GM12878 (cell line): ENCODE measurements at regions not wholly inside any gene's neighbourhood (a gene's known extent, or its start where the extent isn't known, plus 50 kb on each side); places are given as distances from the start of the nearest gene placed in this dataset.

Source experiments
- ATAC-seq: fragments of 200-7000 bp; cut with Tn5 transposase; 3 replicates; pipeline ENCODE4 v1.9.1; 2020; ENCODE audit warnings: mild to moderate bottlenecking, moderate library complexity
- BruUV-seq: library from RNA; stranded (reverse); fragments of 400-500 nt; replicated peaks from 2 replicates; lab custom pipeline; 2021; lab: Mats Ljungman, UMichigan
- CTCF ChIA-PET: fragments of 300-600 bp; sonication (Branson Sonifier 250); formaldehyde crosslinking; extraction: SDS; loops from one replicate; lab custom pipeline; 2021; ENCODE audit warnings: inconsistent platforms; lab: Yijun Ruan, JAX
- POLR2A ChIA-PET: fragments of 350-600 bp; formaldehyde crosslinking; extraction: SDS; loops from one replicate; lab custom pipeline; 2021; ENCODE audit warnings: inconsistent platforms; lab: Charles Lee
- RAD21 ChIA-PET: fragments of 300-600 bp; sonication (Branson Sonifier 250); formaldehyde crosslinking; loops from one replicate; lab custom pipeline; 2023; ENCODE audit warnings: antibody characterized with exemption; ENCODE audit not compliant: unreplicated experiment; lab: Charles Lee
- SMC1A ChIA-PET: fragments of 300-600 bp; sonication (Branson Sonifier 250); formaldehyde crosslinking; loops from one replicate; lab custom pipeline; 2023; ENCODE audit not compliant: unreplicated experiment, uncharacterized antibody; lab: Charles Lee
- DNase-seq: peaks from one replicate; pipeline ENCODE4 v3.0.0-alpha.2; 2011; ENCODE audit warnings: low read depth, low spot score
- FAIRE-seq: peaks from 3 replicates; lab custom pipeline; 2011; peaks lifted over from hg19 to GRCh38; lab: Jason Lieb, UNC
- H2AFZ ChIP-seq: 2 replicates; pipeline ENCODE4 v1.6.0; 2011; ENCODE audit warnings: low read depth, low read length, control low read depth; ENCODE audit not compliant: control insufficient read depth
- H3K27ac ChIP-seq: 2 replicates; pipeline ENCODE4 v1.5.1; 2011; ENCODE audit warnings: control low read depth; ENCODE audit not compliant: control insufficient read depth, insufficient read depth
- H3K27me3 ChIP-seq, 2 experiments: replicated peaks in 1 of 2; 2 replicates each; pipeline versions ENCODE4 v1.6.0 to v1.6.1; 2011; ENCODE audit warnings: low read length in 1 of 2; ENCODE audit not compliant: control insufficient read depth in 2 of 2, insufficient read depth in 2 of 2
- H3K36me3 ChIP-seq, 2 experiments: 2 replicates each; pipeline ENCODE4 v1.5.1; 2011; ENCODE audit warnings: low read length in 1 of 2; ENCODE audit not compliant: control insufficient read depth in 2 of 2, insufficient read depth in 2 of 2
- H3K4me1 ChIP-seq: 2 replicates; pipeline ENCODE4 v1.6.1; 2011; ENCODE audit warnings: mild to moderate bottlenecking, low read length, moderate library complexity, mixed read lengths; ENCODE audit not compliant: control insufficient read depth, insufficient read depth
- H3K4me2 ChIP-seq: 2 replicates; pipeline ENCODE4 v1.6.0; 2011; ENCODE audit warnings: control low read depth; ENCODE audit not compliant: control insufficient read depth, insufficient read depth
- H3K4me3 ChIP-seq: fragments of 200-600 bp; sonication (generic); 2 replicates; pipeline ENCODE4 v1.5.1; 2016
- H3K79me2 ChIP-seq: 2 replicates; pipeline ENCODE4 v1.6.0; 2011; ENCODE audit warnings: low read length; ENCODE audit not compliant: control insufficient read depth, insufficient read depth
- H3K9ac ChIP-seq: 2 replicates; pipeline ENCODE4 v1.8.0; 2011; ENCODE audit warnings: low read length, control low read depth, mixed read lengths; ENCODE audit not compliant: control insufficient read depth, insufficient read depth
- H3K9me3 ChIP-seq: replicated peaks from 3 replicates; pipeline ENCODE4 v1.5.1; 2011; ENCODE audit warnings: mild to moderate bottlenecking, low read length; ENCODE audit not compliant: control insufficient read depth, insufficient read depth
- H4K20me1 ChIP-seq: 2 replicates; pipeline ENCODE4 v1.6.0; 2011; ENCODE audit not compliant: control insufficient read depth, insufficient read depth
- CHD1 ChIP-seq: IDR thresholded peaks from 2 replicates; pipeline ENCODE4 v1.6.1; 2012; ENCODE audit warnings: low read depth, low read length, improper control_type of control experiment
- FOXK2 ChIP-seq: fragments of 450-650 bp; IDR thresholded peaks from 2 replicates; pipeline ENCODE4 v1.6.1; 2017; ENCODE audit warnings: mild to moderate bottlenecking, moderate library complexity
- FOXM1 ChIP-seq: IDR thresholded peaks from 2 replicates; pipeline ENCODE4 v1.6.1; 2012; ENCODE audit warnings: low read depth, mild to moderate bottlenecking, inconsistent platforms, low read length, moderate library complexity
- MEF2B ChIP-seq: fragments of 450-650 bp; IDR thresholded peaks from 2 replicates; pipeline ENCODE4 v1.6.1; 2018; ENCODE audit warnings: mild to moderate bottlenecking, moderate library complexity; ENCODE audit not compliant: partially characterized antibody, poor library complexity, severe bottlenecking
- NFYA ChIP-seq: IDR thresholded peaks from 2 replicates; pipeline ENCODE4 v1.6.1; 2011; ENCODE audit warnings: low read depth, mild to moderate bottlenecking, low read length, improper control_type of control experiment, borderline replicate concordance
- POLR2A ChIP-seq: IDR thresholded peaks from 2 replicates; pipeline ENCODE4 v1.6.1; 2011; ENCODE audit warnings: low read depth, mild to moderate bottlenecking, low read length
- POLR2AphosphoS2 ChIP-seq: IDR thresholded peaks from 2 replicates; pipeline ENCODE4 v1.6.1; 2011; ENCODE audit warnings: low read depth, mild to moderate bottlenecking, low read length, improper control_type of control experiment, moderate library complexity
- RAD51 ChIP-seq: fragments of 450-650 bp; IDR thresholded peaks from 2 replicates; pipeline ENCODE4 v1.6.1; 2016; ENCODE audit warnings: moderate library complexity, mild to moderate bottlenecking, inconsistent platforms
- RFX5 ChIP-seq: IDR thresholded peaks from 2 replicates; pipeline ENCODE4 v1.6.1; 2011; ENCODE audit warnings: low read depth, low read length, improper control_type of control experiment
- SUZ12 ChIP-seq: fragments of 200-600 bp; sonication (generic); IDR thresholded peaks from one replicate; pipeline ENCODE4 v1.6.1; 2018; ENCODE audit warnings: antibody characterized with exemption, mild to moderate bottlenecking; ENCODE audit not compliant: unreplicated experiment
- TCF7 ChIP-seq: IDR thresholded peaks from 2 replicates; pipeline ENCODE4 v1.6.1; 2014; ENCODE audit warnings: antibody characterized with exemption, borderline replicate concordance
- ZBED1 ChIP-seq: IDR thresholded peaks from 2 replicates; pipeline ENCODE4 v1.6.1; 2016; ENCODE audit warnings: borderline replicate concordance
- ZNF384 ChIP-seq: IDR thresholded peaks from 2 replicates; pipeline ENCODE4 v1.6.1; 2012; ENCODE audit warnings: low read depth, mild to moderate bottlenecking, low read length, improper control_type of control experiment, borderline replicate concordance
- ZZZ3 ChIP-seq: IDR thresholded peaks from 2 replicates; pipeline ENCODE4 v1.6.1; 2011; ENCODE audit warnings: low read depth; ENCODE audit not compliant: control insufficient read depth, insufficient read length
- WGBS: methylation state at CpG from one replicate; pipeline ENCODE4 v1.1.6; 2016; ENCODE audit warnings: low lambda C conversion rate; ENCODE audit not compliant: insufficient replicate concordance, insufficient coverage; ENCODE audit errors: missing lambda C conversion rate; 5-methylcytosine and 5-hydroxymethylcytosine counted together
- in situ Hi-C: fragments of 300-500 bp; cut with MboI; formaldehyde crosslinking; loops from 9 replicates; pipeline ENCODE4 v1.14.3; 2018; ENCODE audit warnings: mixed read lengths
- intact Hi-C: fragments of 100-400 bp; cut with micrococcal nuclease; formaldehyde crosslinking; loops from one replicate; pipeline ENCODE4 v1.14.2; 2022; ENCODE audit not compliant: unreplicated experiment

- no peak for DNase-seq
- SMC1A ChIA-PET, result no interaction called here
- CTCF ChIA-PET, result interaction anchor here (0.7 kb wide), 1 partner anchor 53 kb away, joined by 3 read pairs; no protein-coding TSS in a partner anchor
- POLR2A ChIA-PET, result no interaction called here
- Histone ChIP-seq H3K9ac (no peak overlapping the region), H3K79me2 (no peaks in the 10 kb centered on the region), H3K9me3 (no peaks in the 10 kb centered on the region; the same call in 2 of the 3 replicates), H3K27me3 (no peaks in the 10 kb centered on the region; a peak in 1 of 4 replicates), H3K27ac (no peak overlapping the region), H2AFZ (no peak overlapping the region), H4K20me1 (no peaks in the 10 kb centered on the region), H3K4me3 (no peak overlapping the region), H3K36me3 (no peaks in the 10 kb centered on the region), H3K4me1 (no peaks in the 10 kb centered on the region)
- RAD21 ChIA-PET, result no interaction called here
- no TSS peak for BruUV-seq
- FAIRE-seq, result no peak
- intact Hi-C loops (no loop called here), in situ Hi-C loops (no loop called here)
- WGBS, result 48% methylated on average over 2 of the region's 2 CpGs
- no peak for ATAC-seq
- TF ChIP-seq ZBED1, result no peak
- TF ChIP-seq FOXK2, result no peak
- no peak for TF ChIP-seq RAD51
- TF ChIP-seq, all 136 proteins: peak for 0
- H3K4me2 ChIP-seq, result no peak overlapping the region
Observed at GRCh38 chr13:47826471-47826870, 174.6 kb downstream of the SUCLA2 start.

DNA sequence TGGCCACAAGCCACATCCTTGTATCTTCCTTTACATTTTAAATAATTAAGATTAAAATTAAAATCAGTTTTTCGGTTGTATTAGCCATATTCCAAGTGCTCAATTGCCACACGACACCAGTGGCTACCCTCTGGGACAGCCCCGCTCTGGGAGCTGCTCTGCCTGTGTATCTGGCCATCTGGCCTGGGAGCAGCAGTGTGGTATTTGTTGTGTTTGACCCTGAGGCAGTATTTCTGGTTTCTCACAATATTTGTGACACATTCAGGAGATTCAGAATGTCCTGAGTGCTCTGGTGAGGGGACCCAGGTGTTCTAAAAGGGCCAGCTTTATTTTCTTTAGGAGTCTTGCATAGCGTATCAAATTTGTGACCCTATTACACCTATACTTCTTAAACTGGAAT, 179.0 kb downstream of the SUCLA2 start:
- no peaks in the 10 kb centered on the region; a peak in 1 of 4 replicates for H3K27me3 ChIP-seq
- no peak overlapping the region for H3K4me3 ChIP-seq
- no peak for DNase-seq
- ChIA-PET POLR2A (no interaction called here), CTCF (no interaction called here), RAD21 (no interaction called here), SMC1A (no interaction called here)
- no peaks in the 10 kb centered on the region for H3K79me2 ChIP-seq
- ATAC-seq, result no peak
- H3K4me2 ChIP-seq, result no peak overlapping the region
- BruUV-seq, result no TSS peak
- no peak overlapping the region for H3K27ac ChIP-seq
- H3K4me1 ChIP-seq, result no peaks in the 10 kb centered on the region
- FAIRE-seq, result no peak
- H3K9me3 ChIP-seq, result no peaks in the 10 kb centered on the region; the same call in 2 of the 3 replicates
- H3K9ac ChIP-seq, result no peak overlapping the region
- no peaks in the 10 kb centered on the region for H3K36me3 ChIP-seq
- in situ Hi-C loops (no loop called here), intact Hi-C loops (no loop called here)
- 33% methylated on average over 4 of the region's 4 CpGs for WGBS
- H4K20me1 ChIP-seq, result no peaks in the 10 kb centered on the region
- no peak for TF ChIP-seq TCF7
- TF ChIP-seq CHD1, result no peak
- no peak for TF ChIP-seq MEF2B
- TF ChIP-seq NFYA, result no peak
- no peak for TF ChIP-seq ZZZ3
- TF ChIP-seq SUZ12, result no peak
- no peak for TF ChIP-seq POLR2A
- TF ChIP-seq FOXM1, result no peak
- TF ChIP-seq POLR2AphosphoS2, result no peak
- no peak for TF ChIP-seq RFX5
- TF ChIP-seq ZNF384, result no peak
- H2AFZ ChIP-seq, result no peak overlapping the region
